Esophagus squamous epithelium (tissue), 4 donors: ENCODE measurements at regions not wholly inside any gene's neighbourhood (a gene's known extent, or its start where the extent isn't known, plus 50 kb on each side); places are given as distances from the start of the nearest gene placed in this dataset.

Experiments used
- POLR2A ChIP-seq, 4 donors: fragments of 450-650 bp; IDR thresholded peaks; one replicate each; pipeline ENCODE4 v1.6.1; 2017; ENCODE audit warnings: antibody characterized with exemption in 4 of 4, mild to moderate bottlenecking in 4 of 4, moderate library complexity in 3 of 4
- TF ChIP-seq, protein P1 (sequence below), 6 experiments: fragments of 450-650 bp in 4 of 6; fragments of 200-600 bp in 2 of 6; sonication (generic) in 2 of 6; IDR thresholded peaks; one replicate each; pipeline ENCODE4 v1.5.1; 2016 to 2019; ENCODE audit warnings: antibody characterized with exemption in 6 of 6, mild to moderate bottlenecking in 4 of 6, moderate library complexity in 4 of 6

DNA sequence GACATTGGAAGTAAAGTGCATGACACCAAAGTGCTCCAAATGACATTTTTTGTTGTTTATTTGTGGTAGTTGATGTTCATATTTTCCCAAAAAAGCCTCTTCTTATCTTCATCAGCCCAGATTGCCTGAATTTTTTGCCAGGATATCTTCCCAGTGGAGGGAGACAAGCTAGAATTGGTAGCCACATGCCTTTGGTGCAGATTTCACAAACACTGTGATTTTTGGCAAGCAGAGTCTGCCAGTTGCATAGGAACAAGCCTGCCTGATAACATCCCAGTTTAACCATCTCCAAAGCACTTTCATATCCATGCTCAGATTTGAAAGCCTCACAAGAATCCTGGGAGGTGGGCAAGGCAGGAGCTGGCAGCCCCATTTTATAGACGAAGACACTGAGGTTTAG is 102.3 kb upstream of the SYT13 start:
- TF ChIP-seq, protein P1, sequence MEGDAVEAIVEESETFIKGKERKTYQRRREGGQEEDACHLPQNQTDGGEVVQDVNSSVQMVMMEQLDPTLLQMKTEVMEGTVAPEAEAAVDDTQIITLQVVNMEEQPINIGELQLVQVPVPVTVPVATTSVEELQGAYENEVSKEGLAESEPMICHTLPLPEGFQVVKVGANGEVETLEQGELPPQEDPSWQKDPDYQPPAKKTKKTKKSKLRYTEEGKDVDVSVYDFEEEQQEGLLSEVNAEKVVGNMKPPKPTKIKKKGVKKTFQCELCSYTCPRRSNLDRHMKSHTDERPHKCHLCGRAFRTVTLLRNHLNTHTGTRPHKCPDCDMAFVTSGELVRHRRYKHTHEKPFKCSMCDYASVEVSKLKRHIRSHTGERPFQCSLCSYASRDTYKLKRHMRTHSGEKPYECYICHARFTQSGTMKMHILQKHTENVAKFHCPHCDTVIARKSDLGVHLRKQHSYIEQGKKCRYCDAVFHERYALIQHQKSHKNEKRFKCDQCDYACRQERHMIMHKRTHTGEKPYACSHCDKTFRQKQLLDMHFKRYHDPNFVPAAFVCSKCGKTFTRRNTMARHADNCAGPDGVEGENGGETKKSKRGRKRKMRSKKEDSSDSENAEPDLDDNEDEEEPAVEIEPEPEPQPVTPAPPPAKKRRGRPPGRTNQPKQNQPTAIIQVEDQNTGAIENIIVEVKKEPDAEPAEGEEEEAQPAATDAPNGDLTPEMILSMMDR (IDR thresholded peaks at IDR 0.05), result no peak
- no peak for TF ChIP-seq POLR2A (IDR thresholded peaks at IDR 0.05)
